DMS 273 (cell line): ENCODE measurements at regions not wholly inside any gene's neighbourhood (a gene's known extent, or its start where the extent isn't known, plus 50 kb on each side); places are given as distances from the start of the nearest gene placed in this dataset.

Experiments used
- DNase-seq: peaks from one replicate; lab custom pipeline; 2025; ENCODE audit not compliant: unreplicated experiment; lab: John Stamatoyannopoulos, UW

GRCh38 chr1:229075716-229076115 is 195.2 kb upstream of the RAB4A start:
- DNase-seq = no peak

- DNase-seq = no peak
Measured at GRCh38 chr1:229076195-229076594, 194.7 kb upstream of the RAB4A start.

- no peak for DNase-seq
Measured at GRCh38 chr1:229079016-229079595, 191.8 kb upstream of the RAB4A start.

GRCh38 chr1:229080361-229080760 is 190.6 kb upstream of the RAB4A start:
- no peak for DNase-seq

- no peak for DNase-seq
Measured at GRCh38 chr1:229085291-229085690, 185.6 kb upstream of the RAB4A start.

GRCh38 chr1:229086091-229086490 is 184.8 kb upstream of the RAB4A start:
- DNase-seq = no peak

- no peak for DNase-seq
Measured at GRCh38 chr1:229086686-229087085, 184.2 kb upstream of the RAB4A start.

GRCh38 chr1:229087339-229087738 is 183.6 kb upstream of the RAB4A start:
- DNase-seq = no peak

- no peak for DNase-seq
Measured at GRCh38 chr1:229087906-229088305, 183.0 kb upstream of the RAB4A start.

- no peak for DNase-seq
Measured at GRCh38 chr1:229088711-229089110, 182.2 kb upstream of the RAB4A start.

GRCh38 chr1:229089586-229090208 is 181.2 kb upstream of the RAB4A start:
- DNase-seq = no peak

GRCh38 chr1:229091721-229092136 is 179.2 kb upstream of the RAB4A start:
- no peak for DNase-seq

- DNase-seq = no peak
Measured at GRCh38 chr1:229092377-229093237, 178.3 kb upstream of the RAB4A start.

GRCh38 chr1:229093238-229093540 is 177.7 kb upstream of the RAB4A start:
- DNase-seq = no peak

GRCh38 chr1:229093609-229094336 is 177.1 kb upstream of the RAB4A start:
- DNase-seq = no peak

- DNase-seq = no peak
Measured at GRCh38 chr1:229094476-229095311, 176.2 kb upstream of the RAB4A start.

GRCh38 chr1:229095325-229095724 is 175.6 kb upstream of the RAB4A start:
- DNase-seq = no peak

- no peak for DNase-seq
Measured at GRCh38 chr1:229097356-229097755, 173.6 kb upstream of the RAB4A start.

GRCh38 chr1:229098361-229098760 is 172.6 kb upstream of the RAB4A start:
- no peak for DNase-seq

GRCh38 chr1:229098903-229099578 is 171.9 kb upstream of the RAB4A start:
- DNase-seq = no peak
